ENCODE measurements at regions not wholly inside any gene's neighbourhood (a gene's known extent, or its start where the extent isn't known, plus 50 kb on each side); places are given as distances from the start of the nearest gene placed in this dataset.
A peak's percentile ranks its signal among the peaks of the same experiment; 100 is the strongest.

DNA sequence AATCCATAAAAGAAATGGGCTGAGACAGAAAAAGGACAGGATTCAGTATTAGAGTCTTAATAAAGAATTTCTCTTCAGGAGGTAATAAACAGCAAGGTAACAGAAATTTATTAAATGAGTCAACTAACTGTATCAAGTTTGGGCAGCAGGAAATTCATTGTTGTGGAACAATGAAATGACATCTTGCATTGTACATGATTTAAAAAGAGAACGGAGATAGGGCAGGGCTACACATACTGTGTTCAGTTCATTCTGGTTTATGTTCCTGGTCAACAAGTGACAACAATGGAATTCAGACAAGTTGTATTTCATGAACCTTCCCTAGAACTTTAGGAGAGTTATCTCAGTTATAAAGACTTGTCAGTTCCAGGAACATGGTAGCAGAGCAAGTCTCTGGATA is 961.3 kb downstream of the SOCS6 start:
- no peak for DNase-seq (ENCODE audit: low read depth)
- TF ChIP-seq, protein P1, sequence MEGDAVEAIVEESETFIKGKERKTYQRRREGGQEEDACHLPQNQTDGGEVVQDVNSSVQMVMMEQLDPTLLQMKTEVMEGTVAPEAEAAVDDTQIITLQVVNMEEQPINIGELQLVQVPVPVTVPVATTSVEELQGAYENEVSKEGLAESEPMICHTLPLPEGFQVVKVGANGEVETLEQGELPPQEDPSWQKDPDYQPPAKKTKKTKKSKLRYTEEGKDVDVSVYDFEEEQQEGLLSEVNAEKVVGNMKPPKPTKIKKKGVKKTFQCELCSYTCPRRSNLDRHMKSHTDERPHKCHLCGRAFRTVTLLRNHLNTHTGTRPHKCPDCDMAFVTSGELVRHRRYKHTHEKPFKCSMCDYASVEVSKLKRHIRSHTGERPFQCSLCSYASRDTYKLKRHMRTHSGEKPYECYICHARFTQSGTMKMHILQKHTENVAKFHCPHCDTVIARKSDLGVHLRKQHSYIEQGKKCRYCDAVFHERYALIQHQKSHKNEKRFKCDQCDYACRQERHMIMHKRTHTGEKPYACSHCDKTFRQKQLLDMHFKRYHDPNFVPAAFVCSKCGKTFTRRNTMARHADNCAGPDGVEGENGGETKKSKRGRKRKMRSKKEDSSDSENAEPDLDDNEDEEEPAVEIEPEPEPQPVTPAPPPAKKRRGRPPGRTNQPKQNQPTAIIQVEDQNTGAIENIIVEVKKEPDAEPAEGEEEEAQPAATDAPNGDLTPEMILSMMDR (conservative IDR thresholded peaks at IDR 0.05; ENCODE audit: low read depth, low read length), result no peak
- no peak overlapping the region for H3K4me3 ChIP-seq (ENCODE audit: low read depth, low read length)

DNA sequence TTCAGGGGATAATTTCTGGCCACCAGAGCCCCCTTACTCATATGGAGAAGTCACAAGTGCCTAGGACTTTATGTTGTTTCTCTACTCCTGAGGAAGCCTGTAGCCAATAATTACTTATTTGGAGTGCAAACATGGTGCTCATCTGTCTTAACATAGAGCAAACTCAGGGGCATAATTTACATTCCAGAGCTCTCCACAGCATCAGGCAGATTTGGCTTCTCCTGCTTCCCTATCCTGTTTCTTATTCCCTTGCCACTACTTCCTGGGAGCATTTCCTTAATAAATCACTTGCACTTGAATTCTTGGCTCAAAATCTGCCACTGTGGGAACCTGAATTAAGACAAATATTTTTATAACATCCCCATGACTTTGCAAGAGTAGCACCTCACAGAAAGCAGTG is 960.9 kb downstream of the SOCS6 start:
- DNase-seq (ENCODE audit: low read depth), result no peak
- TF ChIP-seq, protein P1 (conservative IDR thresholded peaks at IDR 0.05; ENCODE audit: low read depth, low read length), result no peak
- no peak overlapping the region for H3K4me3 ChIP-seq (ENCODE audit: low read depth, low read length)

DNA sequence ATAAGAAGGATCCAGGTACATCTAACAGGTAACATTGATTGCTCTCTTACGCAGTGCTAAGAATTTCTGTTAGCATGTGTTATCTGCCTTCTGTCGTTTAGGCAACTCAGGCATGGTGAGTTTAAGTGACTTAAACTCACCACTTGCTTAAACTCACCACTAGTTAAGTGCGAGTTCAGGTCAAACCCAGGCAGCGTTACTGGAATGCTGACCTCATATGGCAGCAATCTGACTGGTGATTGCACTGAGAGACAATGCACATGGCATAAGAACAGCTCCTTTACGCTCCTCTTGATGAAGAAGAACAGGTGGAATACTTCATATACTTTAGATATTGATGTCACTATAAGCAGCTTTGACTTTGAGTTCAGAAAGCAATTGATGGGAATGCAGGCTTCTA is 954.1 kb downstream of the SOCS6 start:
- H3K4me3 ChIP-seq (ENCODE audit: low read depth, low read length), result no peak overlapping the region
- no peak for DNase-seq (ENCODE audit: low read depth)
- TF ChIP-seq, protein P1 (conservative IDR thresholded peaks at IDR 0.05; ENCODE audit: low read depth, low read length), result no peak

DNA sequence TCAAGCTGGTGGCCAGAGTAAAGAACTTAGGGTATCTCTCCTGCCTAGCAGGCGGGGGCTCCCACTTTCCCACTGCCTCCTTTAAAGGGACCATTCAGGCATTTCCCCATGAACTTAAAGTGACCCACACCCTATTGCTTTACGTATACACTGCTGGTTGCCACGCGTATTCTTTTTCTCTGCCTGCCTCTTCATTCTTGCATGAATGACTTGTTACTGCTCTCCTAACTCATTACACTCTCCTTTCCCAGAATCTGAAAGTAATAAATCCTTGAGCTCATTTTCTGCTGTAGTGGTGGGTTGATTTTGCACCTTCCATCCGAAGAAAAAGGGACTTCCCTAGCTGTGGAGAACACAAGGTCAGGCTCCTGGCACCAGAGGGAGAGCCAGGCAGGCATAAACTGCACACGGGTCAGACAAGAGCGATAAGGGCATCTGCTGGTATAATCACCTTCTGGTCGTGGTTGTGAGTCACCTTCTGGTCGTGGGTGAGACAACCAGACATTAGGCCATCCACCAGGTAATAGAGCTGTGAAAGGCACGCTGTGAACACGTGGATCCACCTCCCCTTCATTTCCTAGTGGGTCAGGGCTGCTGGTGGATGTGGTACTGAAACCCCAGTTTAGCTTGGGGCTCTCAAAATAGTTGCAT is 950.3 kb downstream of the SOCS6 start:
- TF ChIP-seq, protein P1 (conservative IDR thresholded peaks at IDR 0.05; ENCODE audit: low read depth, low read length), result no peak
- no peak overlapping the region for H3K4me3 ChIP-seq (ENCODE audit: low read depth, low read length)
- DNase-seq (ENCODE audit: low read depth), result no peak

DNA sequence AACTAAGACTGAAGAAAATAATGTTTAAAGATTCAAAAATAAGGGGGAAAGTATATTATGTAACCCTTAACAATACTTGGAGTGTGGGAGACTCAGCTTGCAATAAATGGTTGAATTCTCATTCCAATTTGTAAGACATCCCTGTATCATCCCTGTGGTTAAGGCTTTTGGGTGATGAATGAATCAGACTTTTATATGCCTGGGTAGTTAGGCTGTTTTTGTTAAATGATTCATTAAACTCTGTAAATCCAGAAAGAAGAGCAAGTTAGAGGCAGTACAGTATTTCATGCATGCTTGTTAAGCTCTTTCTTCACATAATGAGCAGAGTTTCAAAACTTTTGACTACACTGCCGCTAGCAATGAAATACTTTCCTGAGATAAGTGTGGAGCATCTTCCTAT is 948.8 kb downstream of the SOCS6 start:
- H3K4me3 ChIP-seq (ENCODE audit: low read depth, low read length), result no peak overlapping the region
- DNase-seq (ENCODE audit: low read depth), result no peak
- TF ChIP-seq, protein P1 (conservative IDR thresholded peaks at IDR 0.05; ENCODE audit: low read depth, low read length), result no peak

DNA sequence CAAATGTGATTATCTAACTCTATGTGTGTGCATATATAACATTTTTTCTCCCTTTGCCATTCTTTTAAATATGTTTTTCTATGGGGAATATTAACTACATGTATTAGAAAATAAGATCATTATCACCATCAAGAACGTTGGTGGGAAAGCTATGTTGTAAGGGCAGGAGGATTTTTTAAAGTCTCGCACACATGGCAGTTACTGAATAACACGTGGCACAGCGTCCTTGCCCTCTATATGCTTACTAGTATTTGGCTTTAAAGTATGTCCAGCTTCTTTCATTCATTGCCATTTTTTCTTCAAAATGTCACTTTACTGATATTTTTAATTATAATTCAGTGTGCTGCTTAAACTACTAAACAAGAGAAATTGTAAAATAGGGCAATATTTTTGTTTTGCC is 944.3 kb downstream of the SOCS6 start:
- DNase-seq (ENCODE audit: low read depth), result no peak
- TF ChIP-seq, protein P1 (conservative IDR thresholded peaks at IDR 0.05; ENCODE audit: low read depth, low read length), result no peak
- no peak overlapping the region for H3K4me3 ChIP-seq (ENCODE audit: low read depth, low read length)

DNA sequence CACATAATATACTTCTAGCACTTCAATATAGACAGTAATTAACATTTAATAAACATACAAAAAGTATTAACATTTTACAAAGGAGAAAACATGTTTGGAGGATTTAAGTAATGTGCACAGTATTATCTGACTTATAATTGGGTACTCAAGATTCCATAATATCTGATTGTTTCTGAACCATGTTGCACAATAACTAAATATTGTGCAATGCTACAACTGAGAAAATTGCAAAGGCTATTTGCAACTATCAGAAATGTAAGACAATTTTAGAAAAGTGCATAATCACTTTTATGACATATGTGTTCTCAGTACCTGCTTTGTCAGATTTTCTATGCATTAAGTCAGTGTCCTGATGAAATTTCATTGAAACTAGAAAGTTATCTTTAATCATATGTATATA is 934.6 kb downstream of the SOCS6 start:
- no peak overlapping the region for H3K4me3 ChIP-seq (ENCODE audit: low read depth, low read length)
- TF ChIP-seq, protein P1 (conservative IDR thresholded peaks at IDR 0.05; ENCODE audit: low read depth, low read length), result no peak
- peak; percentile 20 for DNase-seq (ENCODE audit: low read depth)

All from choroid plexus epithelial cell (primary cell).